SK-N-SH (cell line): ENCODE measurements at regions not wholly inside any gene's neighbourhood (a gene's known extent, or its start where the extent isn't known, plus 50 kb on each side); places are given as distances from the start of the nearest gene placed in this dataset.

Experiments
- CTCF ChIA-PET: fragments of 300-600, 350-600 bp; formaldehyde crosslinking; extraction: SDS; loops from one replicate; lab custom pipeline; 2021; lab: Yijun Ruan, JAX
- POLR2A ChIA-PET: fragments of 350-600 bp; sonication (Branson Sonifier 250); formaldehyde crosslinking; extraction: SDS; loops from one replicate; lab custom pipeline; 2020; ENCODE audit warnings: antibody characterized with exemption, inconsistent platforms; lab: Yijun Ruan, JAX
- DNase-seq: peaks from one replicate; pipeline ENCODE4 v3.0.0; 2012
- H2AFZ ChIP-seq: fragments of 200-600 bp; sonication (generic); 2 replicates; pipeline ENCODE4 v1.8.1; 2016; ENCODE audit warnings: antibody characterized with exemption, mild to moderate bottlenecking, low read depth
- H3F3A ChIP-seq: fragments of 200-600 bp; sonication (generic); replicated peaks from 2 replicates; pipeline ENCODE3; 2016; ENCODE audit warnings: antibody characterized with exemption, mild to moderate bottlenecking; ENCODE audit not compliant: insufficient read depth
- H3K27ac ChIP-seq, 2 experiments: fragments of 200-500 bp in 1 of 2; fragments of 200-600 bp in 1 of 2; sonication (Bioruptor generic) in 1 of 2; sonication (generic), shearing (Covaris generic) in 1 of 2; 2 replicates each; pipeline versions ENCODE4 v1.5.1 to v1.6.1; 2014 to 2016; ENCODE audit warnings: low read depth in 2 of 2, inconsistent platforms in 1 of 2, low read length in 1 of 2, mild to moderate bottlenecking in 1 of 2, mixed read lengths in 1 of 2
- H3K27me3 ChIP-seq: fragments of 200-600 bp; sonication (generic), shearing (Covaris generic); 2 replicates; pipeline ENCODE4 v1.6.1; 2016; ENCODE audit warnings: mixed run types; ENCODE audit not compliant: insufficient read depth
- H3K36me3 ChIP-seq, 2 experiments: fragments of 200-500 bp in 1 of 2; fragments of 200-600 bp in 1 of 2; sonication (Bioruptor generic) in 1 of 2; sonication (generic) in 1 of 2; replicated peaks in 1 of 2; 2 replicates each; pipeline versions ENCODE3 to v1.5.1; 2014 to 2016; ENCODE audit warnings: low read length in 1 of 2, mild to moderate bottlenecking in 1 of 2; ENCODE audit not compliant: insufficient read depth in 2 of 2, control insufficient read depth in 1 of 2
- H3K4me1 ChIP-seq, 2 experiments: fragments of 200-500 bp in 1 of 2; fragments of 200-600 bp in 1 of 2; sonication (Bioruptor generic) in 1 of 2; sonication (generic), shearing (Covaris generic) in 1 of 2; 2 replicates each; pipeline versions ENCODE4 v1.5.1 to v1.6.1; 2014 to 2016; ENCODE audit warnings: low read depth in 1 of 2, low read length in 1 of 2, mixed run types in 1 of 2; ENCODE audit not compliant: insufficient read depth in 2 of 2, control insufficient read depth in 1 of 2
- H3K4me2 ChIP-seq: fragments of 200-600 bp; sonication (generic), shearing (Covaris generic); 2 replicates; pipeline ENCODE4 v1.6.1; 2017; ENCODE audit warnings: mixed run types
- H3K4me3 ChIP-seq, 2 experiments: fragments of 200-500 bp in 1 of 2; fragments of 200-600 bp in 1 of 2; sonication (Bioruptor generic) in 1 of 2; sonication (generic), shearing (Covaris generic) in 1 of 2; 2 replicates each; pipeline versions ENCODE4 v1.5.1 to v1.8.1; 2014 to 2016; ENCODE audit warnings: low read depth in 2 of 2, inconsistent platforms in 1 of 2, low read length in 1 of 2, mild to moderate bottlenecking in 1 of 2, mixed read lengths in 1 of 2, moderate library complexity in 1 of 2
- H3K79me2 ChIP-seq: fragments of 200-600 bp; sonication (generic); 2 replicates; pipeline ENCODE4 v1.8.1; 2017; ENCODE audit warnings: mild to moderate bottlenecking; ENCODE audit not compliant: insufficient read depth
- H3K9ac ChIP-seq: fragments of 200-600 bp; sonication (generic); 2 replicates; pipeline ENCODE4 v1.6.1; 2017; ENCODE audit warnings: mixed run types
- H3K9me2 ChIP-seq: fragments of 200-600 bp; sonication (generic); 2 replicates; pipeline ENCODE4 v1.6.1; 2017; ENCODE audit warnings: mixed run types
- H3K9me3 ChIP-seq: fragments of 200-600 bp; sonication (generic); 2 replicates; pipeline ENCODE4 v1.6.1; 2017; ENCODE audit warnings: mixed run types, mild to moderate bottlenecking, moderate library complexity
- H4K20me1 ChIP-seq: fragments of 200-600 bp; sonication (generic); 2 replicates; pipeline ENCODE4 v1.6.1; 2017; ENCODE audit warnings: mild to moderate bottlenecking, mixed run types; ENCODE audit not compliant: insufficient read depth
- EZH2phosphoT487 ChIP-seq: fragments of 200-600 bp; sonication (generic); IDR thresholded peaks from 2 replicates; pipeline ENCODE4 v1.6.1; 2017; ENCODE audit warnings: low read depth, mixed run types, mild to moderate bottlenecking, antibody characterized with exemption, moderate library complexity, borderline replicate concordance
- FOXJ3 ChIP-seq: sonication (generic); formaldehyde crosslinking; IDR thresholded peaks from 2 replicates; pipeline ENCODE4 v1.5.1; 2020; ENCODE audit warnings: mild to moderate bottlenecking, missing genetic modification reagents
- FOXM1 ChIP-seq: IDR thresholded peaks from 2 replicates; pipeline ENCODE4 v1.4.0; 2012; ENCODE audit warnings: low read depth, mild to moderate bottlenecking
- GABPA ChIP-seq: IDR thresholded peaks from 2 replicates; pipeline ENCODE4 v1.4.0; 2012; ENCODE audit warnings: low read depth, mild to moderate bottlenecking
- GATA2 ChIP-seq: sonication (generic); formaldehyde crosslinking; IDR thresholded peaks from 2 replicates; pipeline ENCODE4 v1.5.0; 2020; ENCODE audit warnings: mild to moderate bottlenecking, missing genetic modification reagents
- MXI1 ChIP-seq: IDR thresholded peaks from 2 replicates; pipeline ENCODE4 v1.6.1; 2012; ENCODE audit warnings: mild to moderate bottlenecking, low read depth, low read length, improper control_type of control experiment
- NFIC ChIP-seq: IDR thresholded peaks from 2 replicates; pipeline ENCODE4 v1.4.0; 2012; ENCODE audit warnings: borderline replicate concordance
- NRF1 ChIP-seq: IDR thresholded peaks from 2 replicates; pipeline ENCODE4 v1.6.1; 2012; ENCODE audit warnings: low read depth, mild to moderate bottlenecking, low read length
- RAD21 ChIP-seq: IDR thresholded peaks from 2 replicates; pipeline ENCODE4 v1.6.1; 2012; ENCODE audit warnings: mild to moderate bottlenecking, low read length
- RCOR1 ChIP-seq: fragments of 150-350 bp; IDR thresholded peaks from 2 replicates; pipeline ENCODE4 v1.6.1; 2017; ENCODE audit warnings: antibody characterized with exemption, low read length
- REST ChIP-seq: IDR thresholded peaks from 2 replicates; pipeline ENCODE4 v1.6.1; 2012; ENCODE audit warnings: mild to moderate bottlenecking, low read depth, low read length, moderate library complexity
- RFX5 ChIP-seq: IDR thresholded peaks from 2 replicates; pipeline ENCODE4 v1.6.1; 2012; ENCODE audit warnings: mild to moderate bottlenecking, improper control_type of control experiment, low read length
- SIN3A ChIP-seq: IDR thresholded peaks from 2 replicates; pipeline ENCODE4 v1.6.1; 2012; ENCODE audit warnings: low read depth, mild to moderate bottlenecking, low read length, moderate library complexity, borderline replicate concordance
- TAF1 ChIP-seq: IDR thresholded peaks from 2 replicates; pipeline ENCODE4 v1.6.1; 2012; ENCODE audit warnings: low read depth, mild to moderate bottlenecking, low read length, moderate library complexity, borderline replicate concordance
- TEAD4 ChIP-seq: IDR thresholded peaks from 2 replicates; pipeline ENCODE4 v1.4.0; 2012; ENCODE audit warnings: mild to moderate bottlenecking, borderline replicate concordance; ENCODE audit not compliant: insufficient read depth
- USF2 ChIP-seq: fragments of 150-350 bp; IDR thresholded peaks from 2 replicates; pipeline ENCODE4 v1.6.1; 2017; ENCODE audit warnings: antibody characterized with exemption, low read length, low read depth, borderline replicate concordance
- YY1 ChIP-seq: IDR thresholded peaks from 2 replicates; pipeline ENCODE4 v1.4.0; 2012; ENCODE audit warnings: low read depth, mild to moderate bottlenecking
- ZBTB33 ChIP-seq: IDR thresholded peaks from 2 replicates; pipeline ENCODE4 v1.4.0; 2012; ENCODE audit warnings: low read depth, borderline replicate concordance
- WGBS: methylation state at CpG from one replicate; pipeline ENCODE4 v1.1.6; 2017; ENCODE audit warnings: low lambda C conversion rate; 5-methylcytosine and 5-hydroxymethylcytosine counted together

GRCh38 chr20:48448666-48449600, 378.9 kb downstream of the PREX1 start:
- no peaks in the 10 kb centered on the region for H3K36me3 ChIP-seq
- H3K9ac ChIP-seq: no peak overlapping the region
- no peak overlapping the region for H2AFZ ChIP-seq
- no peak overlapping the region for H3K27ac ChIP-seq
- no peak overlapping the region for H3K4me2 ChIP-seq
- H3K4me1 ChIP-seq: peaks cover 0 to 15% of the 10 kb centered on the region in 2 experiments; a peak in 1 of 4 replicates
- H3F3A ChIP-seq: no peaks in the 10 kb centered on the region
- DNase-seq: no peak
- TF ChIP-seq NFIC (no peak), EZH2phosphoT487 (no peak), REST (no peak), MXI1 (no peak), NRF1 (no peak), ZBTB33 (no peak), TAF1 (no peak), FOXM1 (no peak), SIN3A (no peak)
- WGBS: 25% methylated on average over 10 of the region's 10 CpGs
- ChIA-PET CTCF (interaction anchor here (1.0 kb wide), 1 partner anchor 171 kb away, joined by 4 read pairs; no protein-coding TSS in a partner anchor), POLR2A (no interaction called here)
- H3K4me3 ChIP-seq: no peak overlapping the region
- no peaks in the 10 kb centered on the region for H3K27me3 ChIP-seq
- no peaks in the 10 kb centered on the region for H3K9me2 ChIP-seq
- H4K20me1 ChIP-seq: no peaks in the 10 kb centered on the region
- H3K79me2 ChIP-seq: no peaks in the 10 kb centered on the region
- H3K9me3 ChIP-seq: no peaks in the 10 kb centered on the region

GRCh38 chr20:48447456-48447855, 380.3 kb downstream of the PREX1 start:
- H3K27ac ChIP-seq: no peak overlapping the region
- CTCF ChIA-PET: no interaction called here

More at GRCh38 chr20:48447456-48447855, 380.3 kb downstream of the PREX1 start:
- Histone ChIP-seq H3F3A (no peaks in the 10 kb centered on the region), H3K27me3 (no peaks in the 10 kb centered on the region), H3K4me1 (peaks cover 0 to 6% of the 10 kb centered on the region in 2 experiments; a peak in 1 of 4 replicates), H3K9me2 (no peaks in the 10 kb centered on the region), H3K36me3 (no peaks in the 10 kb centered on the region), H3K9ac (no peak overlapping the region), H3K4me3 (no peak overlapping the region), H4K20me1 (no peaks in the 10 kb centered on the region), H3K4me2 (no peak overlapping the region), H3K9me3 (no peaks in the 10 kb centered on the region), H3K79me2 (no peaks in the 10 kb centered on the region), H2AFZ (no peak overlapping the region)
- 17% methylated on average over 3 of the region's 4 CpGs for WGBS
- TF ChIP-seq NRF1 (no peak), TEAD4 (no peak), YY1 (no peak), FOXM1 (no peak), USF2 (no peak), GATA2 (CRISPR knock-in tag) (no peak), RFX5 (no peak), FOXJ3 (CRISPR knock-in tag) (no peak), RCOR1 (no peak), RAD21 (no peak), GABPA (no peak)
- DNase-seq: no peak
- POLR2A ChIA-PET: no interaction called here
